Karpas-422 (cell line): ENCODE measurements at regions not wholly inside any gene's neighbourhood (a gene's known extent, or its start where the extent isn't known, plus 50 kb on each side); places are given as distances from the start of the nearest gene placed in this dataset.

ENCODE experiments used
- DNase-seq: peaks from one replicate; pipeline ENCODE4 v3.0.0-alpha.2; 2015
- H2AFZ ChIP-seq: fragments of 200-600 bp; sonication (generic); 2 replicates; pipeline ENCODE4 v1.6.1; 2014; ENCODE audit warnings: antibody characterized with exemption, low read length, mixed read lengths
- H3K27ac ChIP-seq: fragments of 200-600 bp; sonication (generic); 2 replicates; pipeline ENCODE4 v1.5.1; 2014; ENCODE audit warnings: mild to moderate bottlenecking, low read length, moderate library complexity
- H3K27me3 ChIP-seq: fragments of 200-600 bp; sonication (generic); 2 replicates; pipeline ENCODE4 v1.6.1; 2014; ENCODE audit warnings: low read length, mixed read lengths
- H3K36me3 ChIP-seq: fragments of 200-600 bp; sonication (generic); 2 replicates; pipeline ENCODE4 v1.6.1; 2014; ENCODE audit warnings: low read length, mixed read lengths; ENCODE audit not compliant: insufficient read depth
- H3K4me1 ChIP-seq: fragments of 200-600 bp; sonication (generic); 2 replicates; pipeline ENCODE4 v1.6.1; 2014; ENCODE audit warnings: mild to moderate bottlenecking, low read length, mixed read lengths
- H3K4me2 ChIP-seq: fragments of 200-600 bp; sonication (generic); 2 replicates; pipeline ENCODE4 v1.6.1; 2014; ENCODE audit warnings: low read length, low read depth, mild to moderate bottlenecking; ENCODE audit not compliant: poor library complexity, severe bottlenecking
- H3K4me3 ChIP-seq: fragments of 200-600 bp; sonication (generic); 2 replicates; pipeline ENCODE4 v1.5.1; 2014; ENCODE audit warnings: mild to moderate bottlenecking, antibody characterized with exemption, low read length, mixed read lengths
- H3K79me2 ChIP-seq: fragments of 200-600 bp; sonication (generic); 2 replicates; pipeline ENCODE4 v1.6.1; 2014; ENCODE audit warnings: mild to moderate bottlenecking, low read length, mixed read lengths
- H3K9ac ChIP-seq: fragments of 200-600 bp; sonication (generic); 2 replicates; pipeline ENCODE4 v1.6.0; 2014; ENCODE audit warnings: low read length
- H3K9me2 ChIP-seq: fragments of 200-600 bp; sonication (generic), shearing (Covaris generic); replicated peaks from 2 replicates; pipeline ENCODE4 v1.6.0; 2014; ENCODE audit warnings: mild to moderate bottlenecking, low read length, moderate library complexity; ENCODE audit not compliant: insufficient read depth
- H3K9me3 ChIP-seq: fragments of 300-700, 200-600 bp; sonication (generic); 2 replicates; pipeline ENCODE4 v1.6.1; 2014; ENCODE audit warnings: low read length, mixed read lengths
- H4K20me1 ChIP-seq: fragments of 200-600 bp; sonication (generic); 2 replicates; pipeline ENCODE4 v1.6.1; 2014; ENCODE audit warnings: mild to moderate bottlenecking, antibody characterized with exemption, low read length, low read depth; ENCODE audit not compliant: insufficient read depth

GRCh38 chr17:73770849-73771229 lies 126.6 kb upstream of the SDK2 start:
- no peak overlapping the region for H3K4me2 ChIP-seq
- no peaks in the 10 kb centered on the region for H4K20me1 ChIP-seq
- H3K36me3 ChIP-seq: no peaks in the 10 kb centered on the region
- H3K9ac ChIP-seq: no peak overlapping the region
- H2AFZ ChIP-seq: no peak overlapping the region
- no peaks in the 10 kb centered on the region for H3K9me3 ChIP-seq
- H3K4me3 ChIP-seq: no peak overlapping the region
- no peak for DNase-seq
- no peaks in the 10 kb centered on the region for H3K27me3 ChIP-seq
- no peaks in the 10 kb centered on the region for H3K9me2 ChIP-seq
- no peaks in the 10 kb centered on the region for H3K79me2 ChIP-seq
- no peak overlapping the region for H3K27ac ChIP-seq
- no peaks in the 10 kb centered on the region for H3K4me1 ChIP-seq

DNA sequence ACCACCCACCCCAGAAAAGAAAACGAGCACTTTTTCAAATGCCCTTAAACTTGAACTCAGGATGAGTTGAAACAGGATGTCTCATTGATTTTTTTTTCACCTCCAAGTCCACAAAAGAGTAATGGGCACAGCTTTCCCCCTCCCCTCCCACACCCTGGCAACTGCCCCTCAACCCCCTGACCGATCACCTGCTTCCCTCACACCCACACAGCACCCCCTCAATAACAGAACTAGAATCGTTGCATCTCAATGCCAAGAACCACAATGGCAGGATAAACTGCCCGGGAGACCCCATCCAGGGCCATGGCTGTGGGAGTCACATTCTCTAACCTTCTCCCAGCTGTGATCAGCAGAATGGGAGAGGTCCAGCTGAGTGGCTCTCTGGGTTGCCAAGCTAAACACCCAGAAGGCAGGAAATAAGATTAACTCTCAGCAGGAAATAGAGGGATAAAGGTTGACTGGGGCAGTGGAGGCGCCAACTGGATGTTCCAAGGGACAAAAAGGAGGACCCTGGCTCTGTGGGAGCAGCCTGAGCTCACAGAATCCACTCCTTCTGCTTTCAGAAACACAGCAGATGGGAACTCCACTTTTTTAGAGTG lies 128.0 kb upstream of the SDK2 start:
- Histone ChIP-seq H3K4me2 (no peak overlapping the region), H2AFZ (no peak overlapping the region), H3K4me3 (no peak overlapping the region), H3K27ac (no peak overlapping the region), H3K27me3 (no peaks in the 10 kb centered on the region), H3K9me3 (no peaks in the 10 kb centered on the region), H3K36me3 (no peaks in the 10 kb centered on the region), H3K79me2 (no peaks in the 10 kb centered on the region), H3K9ac (no peak overlapping the region), H3K4me1 (no peaks in the 10 kb centered on the region), H4K20me1 (no peaks in the 10 kb centered on the region), H3K9me2 (no peaks in the 10 kb centered on the region)
- no peak for DNase-seq

- Histone ChIP-seq H3K4me2 (no peak overlapping the region), H3K27ac (no peak overlapping the region), H2AFZ (no peak overlapping the region), H3K9ac (no peak overlapping the region), H3K79me2 (no peaks in the 10 kb centered on the region), H3K9me2 (no peaks in the 10 kb centered on the region), H3K4me1 (no peaks in the 10 kb centered on the region), H3K36me3 (no peaks in the 10 kb centered on the region), H4K20me1 (no peaks in the 10 kb centered on the region), H3K4me3 (no peak overlapping the region), H3K27me3 (no peaks in the 10 kb centered on the region), H3K9me3 (no peaks in the 10 kb centered on the region)
- DNase-seq: no peak
These were observed 129.5 kb upstream of the SDK2 start for GRCh38 chr17:73773702-73774101.

DNA sequence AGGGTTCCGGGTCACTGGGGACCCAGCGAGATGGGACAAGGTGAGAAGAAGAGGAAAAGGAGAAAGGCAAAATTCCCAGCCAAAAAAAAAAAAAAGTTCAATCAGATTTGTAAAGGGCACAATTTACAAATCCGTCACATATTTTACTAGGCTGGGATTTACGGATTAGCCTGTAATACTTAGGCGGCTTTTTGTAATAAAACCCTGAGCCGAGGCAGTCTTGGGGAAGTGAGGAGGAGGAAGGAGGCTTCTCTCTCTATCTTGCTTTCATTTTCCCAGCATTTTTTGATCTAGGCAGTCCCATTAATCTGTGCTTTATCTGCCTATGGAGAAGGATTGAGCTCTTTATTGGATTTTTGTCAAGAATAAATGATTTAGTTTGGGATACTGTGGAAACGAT lies 130.6 kb upstream of the SDK2 start:
- Histone ChIP-seq H3K9me3 (no peaks in the 10 kb centered on the region), H3K79me2 (no peaks in the 10 kb centered on the region), H3K4me2 (no peak overlapping the region), H3K36me3 (no peaks in the 10 kb centered on the region), H3K27me3 (no peaks in the 10 kb centered on the region), H2AFZ (no peak overlapping the region), H3K9me2 (no peaks in the 10 kb centered on the region), H4K20me1 (no peaks in the 10 kb centered on the region), H3K4me3 (no peak overlapping the region), H3K9ac (no peak overlapping the region), H3K4me1 (no peaks in the 10 kb centered on the region), H3K27ac (no peak overlapping the region)
- no peak for DNase-seq

DNA sequence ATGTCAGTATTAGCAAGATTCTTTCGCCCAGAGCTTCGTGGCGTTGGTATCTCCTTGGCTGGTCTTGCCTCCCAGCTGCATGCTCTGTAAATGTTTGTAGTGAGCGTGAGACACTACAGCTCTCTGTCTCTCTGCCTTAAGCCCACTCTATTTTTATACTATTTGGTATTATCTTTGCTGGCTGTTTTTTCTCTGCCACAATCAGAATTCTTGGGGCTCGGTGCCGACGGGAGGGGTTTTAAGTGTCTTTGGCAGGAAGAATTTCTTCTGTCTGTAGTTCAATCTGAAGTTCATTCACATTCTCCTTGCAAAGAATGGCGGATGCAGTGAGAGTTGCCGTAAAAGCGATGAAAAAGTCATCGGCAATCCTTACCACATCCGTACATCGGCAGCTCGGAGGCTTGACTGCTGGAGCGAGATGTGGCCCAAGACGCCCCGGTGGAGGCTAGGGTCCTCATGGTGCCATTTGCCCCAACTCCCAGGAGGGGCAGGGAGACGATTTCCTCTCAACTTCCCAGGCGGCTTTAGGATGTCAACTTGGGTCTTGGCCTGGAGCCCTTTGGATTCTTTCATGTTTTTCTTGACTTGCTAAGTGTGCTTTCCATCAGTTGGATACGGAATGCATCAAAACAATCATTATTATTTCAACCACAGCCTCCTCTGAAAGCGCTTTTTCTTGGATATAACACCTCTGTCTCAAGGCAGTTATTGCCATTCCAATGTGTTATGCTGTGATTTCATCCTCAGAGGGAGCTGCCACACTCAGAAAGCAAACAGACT lies 132.3 kb upstream of the SDK2 start:
- no peaks in the 10 kb centered on the region for H3K27me3 ChIP-seq
- H3K4me2 ChIP-seq: no peak overlapping the region
- H3K9me2 ChIP-seq: no peaks in the 10 kb centered on the region
- H2AFZ ChIP-seq: no peak overlapping the region
- no peaks in the 10 kb centered on the region for H4K20me1 ChIP-seq
- no peaks in the 10 kb centered on the region for H3K4me1 ChIP-seq
- no peak overlapping the region for H3K9ac ChIP-seq
- no peak overlapping the region for H3K4me3 ChIP-seq
- H3K9me3 ChIP-seq: no peaks in the 10 kb centered on the region
- H3K36me3 ChIP-seq: no peaks in the 10 kb centered on the region
- DNase-seq: no peak
- no peak overlapping the region for H3K27ac ChIP-seq
- no peaks in the 10 kb centered on the region for H3K79me2 ChIP-seq

GRCh38 chr17:73777131-73777449 lies 132.8 kb upstream of the SDK2 start:
- no peak for DNase-seq
- H3K4me1 ChIP-seq: no peaks in the 10 kb centered on the region
- no peak overlapping the region for H3K9ac ChIP-seq
- H3K4me3 ChIP-seq: no peak overlapping the region
- H3K27ac ChIP-seq: no peak overlapping the region
- no peaks in the 10 kb centered on the region for H3K27me3 ChIP-seq
- H3K9me2 ChIP-seq: no peaks in the 10 kb centered on the region
- no peak overlapping the region for H2AFZ ChIP-seq
- no peak overlapping the region for H3K4me2 ChIP-seq
- no peaks in the 10 kb centered on the region for H3K9me3 ChIP-seq
- H3K36me3 ChIP-seq: no peaks in the 10 kb centered on the region
- no peaks in the 10 kb centered on the region for H3K79me2 ChIP-seq
- H4K20me1 ChIP-seq: no peaks in the 10 kb centered on the region

- Histone ChIP-seq H3K36me3 (no peaks in the 10 kb centered on the region), H2AFZ (no peak overlapping the region), H3K4me2 (no peak overlapping the region), H3K9ac (no peak overlapping the region), H3K9me2 (no peaks in the 10 kb centered on the region), H3K27ac (no peak overlapping the region), H3K4me1 (no peaks in the 10 kb centered on the region), H3K4me3 (no peak overlapping the region), H3K9me3 (no peaks in the 10 kb centered on the region), H3K27me3 (no peaks in the 10 kb centered on the region), H3K79me2 (no peaks in the 10 kb centered on the region), H4K20me1 (no peaks in the 10 kb centered on the region)
- DNase-seq: no peak
These were observed 138.0 kb upstream of the SDK2 start for GRCh38 chr17:73782231-73782630.

DNA sequence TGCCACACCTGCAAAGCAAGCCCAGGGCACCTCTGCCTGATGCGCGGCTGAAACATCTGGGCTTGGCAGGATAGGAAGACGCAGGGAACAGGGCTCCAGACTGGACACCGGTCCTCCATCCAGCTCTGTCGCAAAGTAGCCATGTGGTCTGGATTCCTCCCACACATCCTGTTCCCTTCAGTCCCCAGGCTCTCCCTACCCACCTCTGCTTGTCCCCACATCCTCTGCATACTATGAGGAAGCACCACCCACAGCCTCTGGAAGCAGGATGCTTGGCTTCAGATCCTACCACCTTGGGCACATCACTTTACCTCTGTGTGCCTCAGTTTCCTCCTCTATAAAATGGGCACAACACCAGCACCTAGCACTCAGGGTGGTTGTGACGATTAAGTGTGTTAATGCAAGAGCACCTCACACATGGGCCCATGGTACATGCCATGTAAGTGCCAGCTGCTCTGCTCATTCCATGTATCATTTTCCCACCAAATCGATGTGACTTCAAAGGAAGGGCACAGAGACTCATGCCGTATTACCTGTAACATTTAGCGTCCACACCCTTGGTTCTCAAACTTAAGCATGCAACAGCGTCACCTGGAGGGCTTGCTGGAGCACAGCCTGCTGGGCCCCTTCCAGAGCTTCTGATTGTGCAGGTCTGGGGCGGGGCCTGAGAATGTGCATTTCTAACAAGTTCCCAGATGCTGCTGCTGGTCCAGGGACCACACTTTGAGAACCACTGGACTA lies 138.6 kb upstream of the SDK2 start:
- H3K4me3 ChIP-seq: no peak overlapping the region
- H3K36me3 ChIP-seq: no peaks in the 10 kb centered on the region
- peak; percentile 80 for DNase-seq
- no peaks in the 10 kb centered on the region for H3K9me2 ChIP-seq
- H3K4me1 ChIP-seq: no peaks in the 10 kb centered on the region
- H3K79me2 ChIP-seq: no peaks in the 10 kb centered on the region
- no peaks in the 10 kb centered on the region for H4K20me1 ChIP-seq
- H3K27ac ChIP-seq: no peak overlapping the region
- no peak overlapping the region for H3K9ac ChIP-seq
- no peaks in the 10 kb centered on the region for H3K9me3 ChIP-seq
- no peak overlapping the region for H3K4me2 ChIP-seq
- H3K27me3 ChIP-seq: no peaks in the 10 kb centered on the region
- H2AFZ ChIP-seq: no peak overlapping the region
